Glutamatergic neuron (in vitro differentiated cells): ENCODE measurements at regions not wholly inside any gene's neighbourhood (a gene's known extent, or its start where the extent isn't known, plus 50 kb on each side); places are given as distances from the start of the nearest gene placed in this dataset.

Experiments used
- DNase-seq: peaks from one replicate; pipeline ENCODE4 v3.0.0; 2022
- H3K27ac Mint-ChIP-seq: one replicate; pipeline ENCODE4 v1.8.0; 2020; ENCODE audit warnings: mild to moderate bottlenecking, mixed read lengths, inconsistent platforms; ENCODE audit not compliant: unreplicated experiment
- H3K27me3 Mint-ChIP-seq: one replicate; pipeline ENCODE4 v1.8.0; 2020; ENCODE audit warnings: mild to moderate bottlenecking, moderate library complexity, mixed read lengths, inconsistent platforms; ENCODE audit not compliant: unreplicated experiment
- H3K36me3 Mint-ChIP-seq: one replicate; pipeline ENCODE4 v1.8.0; 2020; ENCODE audit warnings: mild to moderate bottlenecking, mixed read lengths, inconsistent platforms; ENCODE audit not compliant: unreplicated experiment
- H3K4me1 Mint-ChIP-seq: one replicate; pipeline ENCODE4 v1.8.0; 2020; ENCODE audit warnings: mild to moderate bottlenecking, low read depth, mixed read lengths, inconsistent platforms; ENCODE audit not compliant: unreplicated experiment
- H3K4me3 Mint-ChIP-seq: one replicate; pipeline ENCODE4 v1.8.0; 2020; ENCODE audit warnings: mild to moderate bottlenecking, mixed read lengths, inconsistent platforms; ENCODE audit not compliant: unreplicated experiment
- H3K9me3 Mint-ChIP-seq: one replicate; pipeline ENCODE4 v1.8.0; 2020; ENCODE audit warnings: mild to moderate bottlenecking, moderate library complexity, mixed read lengths, inconsistent platforms; ENCODE audit not compliant: unreplicated experiment
- CTCF ChIP-seq: fragments of 200-600 bp; sonication (generic); IDR thresholded peaks from one replicate; pipeline ENCODE4 v1.5.0; 2021; ENCODE audit not compliant: partially characterized antibody, unreplicated experiment

- Mint-ChIP-seq H3K36me3 (no peaks in the 10 kb centered on the region), H3K4me3 (peak overlapping the region; percentile 50), H3K4me1 (peaks cover 51% of the 10 kb centered on the region), H3K9me3 (peaks cover 8% of the 10 kb centered on the region), H3K27ac (peak overlapping the region; percentile 14), H3K27me3 (peaks cover 7% of the 10 kb centered on the region)
- no peak for TF ChIP-seq CTCF
- no peak for DNase-seq
Observed at GRCh38 chr3:117752984-117753717, 1043.6 kb downstream of the TUSC7 start.

GRCh38 chr3:117754058-117754457 is 1044.5 kb downstream of the TUSC7 start:
- peaks cover 57% of the 10 kb centered on the region for H3K4me1 Mint-ChIP-seq
- H3K36me3 Mint-ChIP-seq: no peaks in the 10 kb centered on the region
- DNase-seq: no peak
- no peak overlapping the region for H3K4me3 Mint-ChIP-seq
- H3K27me3 Mint-ChIP-seq: peaks cover 7% of the 10 kb centered on the region
- no peak overlapping the region for H3K27ac Mint-ChIP-seq
- H3K9me3 Mint-ChIP-seq: peaks cover 8% of the 10 kb centered on the region
- no peak for TF ChIP-seq CTCF

- Mint-ChIP-seq H3K27ac (no peak overlapping the region), H3K27me3 (peaks cover 7% of the 10 kb centered on the region), H3K4me1 (peaks cover 61% of the 10 kb centered on the region), H3K4me3 (no peak overlapping the region), H3K36me3 (no peaks in the 10 kb centered on the region), H3K9me3 (peaks cover 8% of the 10 kb centered on the region)
- DNase-seq: no peak
- TF ChIP-seq CTCF: no peak
Observed at GRCh38 chr3:117754841-117755240, 1045.3 kb downstream of the TUSC7 start.

- peak overlapping the region; percentile 98 for H3K27ac Mint-ChIP-seq
- no peaks in the 10 kb centered on the region for H3K36me3 Mint-ChIP-seq
- DNase-seq: peak; percentile 72
- peak overlapping the region; percentile 78 for H3K4me3 Mint-ChIP-seq
- H3K27me3 Mint-ChIP-seq: peaks cover 7% of the 10 kb centered on the region
- no peak for TF ChIP-seq CTCF
- peaks cover 8% of the 10 kb centered on the region for H3K9me3 Mint-ChIP-seq
- peaks cover 68% of the 10 kb centered on the region for H3K4me1 Mint-ChIP-seq
Observed at GRCh38 chr3:117756563-117756962, 1047.0 kb downstream of the TUSC7 start.

GRCh38 chr3:117761703-117762620 is 1052.4 kb downstream of the TUSC7 start:
- Mint-ChIP-seq H3K27ac (peak overlapping the region; percentile 70), H3K4me3 (peak overlapping the region; percentile 36), H3K4me1 (peaks cover 66% of the 10 kb centered on the region), H3K9me3 (no peaks in the 10 kb centered on the region), H3K27me3 (peaks cover 1% of the 10 kb centered on the region), H3K36me3 (no peaks in the 10 kb centered on the region)
- peak; percentile 20 for DNase-seq
- no peak for TF ChIP-seq CTCF
